Kasumi-1 (cell line): ENCODE measurements at regions not wholly inside any gene's neighbourhood (a gene's known extent, or its start where the extent isn't known, plus 50 kb on each side); places are given as distances from the start of the nearest gene placed in this dataset.
"Not testable (repeated sequence)": the region's sequence is repeated elsewhere in the genome, so short reads cannot be mapped to it uniquely, and the experiment has no call there.

Experiments used
- DNase-seq, 2 experiments: peaks; one replicate each; lab custom pipeline; 2025; lab: John Stamatoyannopoulos, UW

DNA sequence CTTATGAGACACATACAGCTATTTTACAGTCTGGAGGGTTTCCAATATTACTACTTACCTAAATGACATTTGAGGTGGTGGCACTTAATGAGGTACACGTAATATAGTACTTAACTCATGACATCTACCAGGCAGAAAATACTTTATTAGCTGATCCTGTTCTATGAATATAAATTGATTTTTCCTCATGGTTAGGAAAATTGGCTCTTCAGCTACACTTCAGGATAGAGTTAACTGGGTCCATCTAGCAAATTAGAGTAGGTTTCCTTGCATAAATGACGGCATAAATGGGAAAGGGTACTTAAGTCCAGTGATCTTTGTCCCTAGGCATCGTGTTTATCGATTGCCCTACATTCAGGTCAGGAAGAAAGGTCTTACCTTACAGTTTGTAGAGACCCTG is 988.8 kb upstream of the TMPRSS15 start:
- no peak for DNase-seq

DNA sequence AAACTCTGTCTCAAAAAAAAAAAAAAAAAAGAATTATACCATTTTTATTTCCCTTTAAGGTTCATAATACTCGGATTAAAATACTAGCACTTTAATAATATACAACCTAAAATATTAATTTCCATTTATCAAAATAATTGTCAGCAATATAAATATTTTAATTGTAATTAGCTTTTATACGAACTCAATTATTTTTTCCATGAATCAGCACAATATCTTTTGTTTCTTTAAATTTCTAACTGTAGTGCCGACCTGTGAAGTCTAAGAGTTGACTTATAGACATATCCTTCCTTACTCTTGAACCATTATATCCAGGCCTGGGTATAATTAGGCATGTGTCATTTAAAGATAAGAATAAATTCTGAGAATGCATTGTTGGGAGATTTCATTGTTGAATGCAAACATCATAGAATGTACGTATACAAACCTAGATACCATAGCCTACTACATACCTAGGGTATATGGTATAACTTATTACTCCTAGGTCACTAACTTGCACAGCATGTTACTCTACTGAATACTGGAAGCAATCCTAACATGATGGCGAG is 996.7 kb upstream of the TMPRSS15 start:
- no peak for DNase-seq

DNA sequence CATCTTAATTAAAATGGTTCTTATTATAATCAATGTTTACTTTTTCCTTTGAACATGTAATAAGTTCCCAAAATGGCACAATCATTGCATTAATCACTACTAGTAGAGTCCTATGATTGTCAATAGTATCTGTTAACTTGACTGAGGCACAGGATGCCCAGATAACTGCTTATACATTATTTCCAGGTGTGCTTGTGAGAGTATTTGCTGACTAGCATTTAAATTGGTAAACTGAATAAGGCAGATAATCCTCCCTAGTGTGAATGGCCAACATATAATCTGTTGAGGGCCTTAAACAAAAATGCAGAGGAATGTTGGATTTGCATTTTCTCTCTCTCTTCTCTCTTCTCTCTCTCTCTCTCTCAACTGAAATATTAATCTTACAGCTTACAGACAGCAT is 999.3 kb upstream of the TMPRSS15 start:
- DNase-seq: no peak

DNA sequence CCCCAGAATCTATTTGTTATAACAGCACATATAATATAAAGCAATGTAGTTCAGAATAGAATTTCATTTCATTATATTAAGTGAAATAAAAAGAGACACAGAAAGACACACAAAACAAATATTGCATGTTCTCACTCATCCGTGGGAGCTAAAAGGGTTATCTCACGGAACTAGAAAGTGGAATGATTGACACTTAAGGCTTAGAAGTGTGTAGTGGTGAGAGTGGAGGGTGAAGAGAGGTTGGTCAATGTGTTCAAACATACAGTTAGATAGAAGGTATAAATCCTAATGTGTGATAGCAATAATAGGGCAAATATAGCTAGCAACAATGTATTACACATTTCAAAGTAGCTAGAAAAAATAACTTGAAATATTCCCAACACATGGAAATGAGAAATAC is 1001.7 kb upstream of the TMPRSS15 start:
- no peak for DNase-seq

DNA sequence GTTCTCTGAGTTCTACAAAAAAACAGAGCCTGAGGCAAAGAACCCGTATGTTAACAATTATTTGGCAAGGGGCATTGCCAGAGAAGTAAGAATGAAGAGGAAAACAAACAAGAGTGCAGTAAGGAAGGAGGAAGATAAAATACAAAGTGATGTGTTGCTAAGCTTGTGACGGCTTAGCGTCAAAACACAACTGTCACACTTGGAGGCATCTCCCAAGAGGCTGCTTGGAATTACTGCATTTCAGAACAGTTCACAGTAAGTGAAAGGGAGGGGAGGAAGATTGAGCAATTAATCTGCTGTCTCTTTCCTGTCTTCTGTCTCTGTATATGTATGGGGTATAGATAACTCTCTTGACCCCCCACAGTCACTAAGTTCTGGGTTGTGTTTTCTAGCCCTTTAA is 1017.0 kb upstream of the TMPRSS15 start:
- no peak for DNase-seq

DNA sequence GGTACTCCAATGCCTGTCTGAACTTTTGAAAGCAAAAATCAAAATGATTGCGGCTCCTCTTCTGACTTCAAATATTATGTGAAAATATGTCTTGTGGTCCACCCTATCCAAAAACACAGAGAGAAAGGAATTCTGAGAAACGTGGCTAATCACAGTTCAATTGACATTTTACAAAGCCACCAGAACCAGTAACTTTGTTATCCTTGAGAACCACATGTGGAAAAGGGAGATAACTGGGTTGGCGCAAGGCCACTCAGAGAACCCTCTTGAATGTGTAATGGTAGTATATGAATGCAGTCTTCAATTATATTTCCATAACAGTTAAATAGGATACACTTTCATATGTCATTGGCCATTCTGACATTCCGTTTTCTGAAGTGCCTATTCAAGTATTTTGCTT is 1030.0 kb upstream of the TMPRSS15 start:
- DNase-seq: no peak

DNA sequence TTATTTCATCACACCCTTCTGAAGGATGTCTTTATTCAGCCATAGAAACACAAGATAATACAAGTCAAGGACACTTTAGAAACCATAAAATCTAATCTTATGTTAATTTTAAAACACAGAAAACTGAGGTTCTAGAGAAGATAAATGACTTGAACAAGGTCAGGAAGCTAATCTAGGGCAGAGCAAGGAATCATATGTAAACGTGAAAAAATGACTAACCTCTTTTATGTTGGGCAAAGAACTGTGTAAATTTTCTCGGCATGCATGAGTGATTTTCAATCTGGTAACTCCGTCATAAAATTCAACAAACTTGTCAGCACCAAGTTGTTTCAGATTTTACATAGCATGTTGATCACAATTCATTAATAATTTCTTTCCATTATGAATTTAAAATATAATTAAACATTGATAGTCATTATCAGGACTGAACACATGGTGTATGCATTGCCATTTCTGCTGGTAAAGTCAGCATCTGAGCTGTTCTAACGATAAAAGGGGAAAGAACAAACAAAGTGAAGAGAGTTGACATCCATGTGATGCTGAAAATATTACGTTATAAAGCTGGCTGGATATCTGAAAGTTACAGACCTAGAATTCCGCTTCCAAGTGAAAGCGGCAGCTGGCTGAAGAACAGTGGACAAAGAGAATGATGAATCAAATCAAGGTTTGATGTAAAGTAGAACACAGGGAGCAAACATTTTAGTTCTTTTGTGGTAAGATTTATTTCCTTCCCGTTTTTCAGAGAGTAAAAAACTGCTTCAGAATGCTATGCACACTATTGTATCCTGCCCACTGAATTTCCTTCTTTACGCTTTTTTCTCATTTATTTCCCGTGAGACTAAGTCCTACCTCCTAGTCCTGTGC is 1037.4 kb upstream of the TMPRSS15 start:
- peak; percentile 65 to 70 for DNase-seq

DNA sequence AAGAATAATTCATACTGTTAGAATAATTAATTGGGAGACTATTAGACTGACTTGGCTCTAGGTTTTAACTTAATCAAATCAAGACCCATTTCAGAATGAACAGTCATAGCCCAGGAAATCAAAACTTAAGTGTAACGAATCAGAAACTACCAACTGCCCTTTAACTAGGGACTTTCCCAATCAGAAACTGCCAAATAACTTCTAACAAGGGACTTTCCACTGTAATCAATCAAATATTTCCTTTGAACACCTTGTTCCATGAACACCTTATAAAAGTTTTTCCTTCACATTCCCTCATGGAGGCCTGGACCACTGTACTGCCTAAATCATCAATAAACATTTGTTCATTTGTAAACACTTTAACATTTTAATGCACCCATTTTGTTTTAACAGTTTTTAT is 1054.7 kb upstream of the TMPRSS15 start:
- DNase-seq: no peak

DNA sequence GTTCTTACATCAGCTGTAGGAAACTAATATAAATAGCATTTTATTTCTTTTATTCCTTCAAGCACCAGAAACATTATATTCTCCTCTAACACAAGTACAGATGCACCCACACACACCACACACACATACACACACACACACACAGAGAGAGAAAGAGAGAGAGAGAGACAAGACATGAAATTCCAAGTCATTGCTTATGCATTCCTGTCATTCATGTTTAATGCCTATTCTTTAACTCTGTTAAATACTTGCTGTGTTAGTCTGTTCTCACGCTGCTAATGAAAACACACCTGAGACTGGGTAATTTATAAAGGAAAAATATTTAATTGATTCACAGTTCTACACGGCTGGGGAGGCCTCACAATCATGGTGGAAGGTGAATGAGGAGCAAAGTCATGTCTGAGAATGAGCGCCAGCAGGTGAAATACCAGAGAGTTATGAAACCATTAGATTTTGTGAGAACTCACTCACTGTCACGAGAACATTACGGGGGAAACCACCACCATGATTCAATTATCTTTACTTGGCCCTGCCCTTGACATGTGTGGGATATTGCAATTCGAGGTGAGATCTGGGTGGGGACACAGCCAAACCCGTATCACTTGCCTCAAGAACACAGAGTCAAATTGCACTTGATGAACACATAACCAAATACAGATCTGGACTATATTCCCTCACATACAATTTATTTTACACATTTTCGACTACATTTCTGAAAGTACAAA is 1058.1 kb upstream of the TMPRSS15 start:
- DNase-seq: no peak

DNA sequence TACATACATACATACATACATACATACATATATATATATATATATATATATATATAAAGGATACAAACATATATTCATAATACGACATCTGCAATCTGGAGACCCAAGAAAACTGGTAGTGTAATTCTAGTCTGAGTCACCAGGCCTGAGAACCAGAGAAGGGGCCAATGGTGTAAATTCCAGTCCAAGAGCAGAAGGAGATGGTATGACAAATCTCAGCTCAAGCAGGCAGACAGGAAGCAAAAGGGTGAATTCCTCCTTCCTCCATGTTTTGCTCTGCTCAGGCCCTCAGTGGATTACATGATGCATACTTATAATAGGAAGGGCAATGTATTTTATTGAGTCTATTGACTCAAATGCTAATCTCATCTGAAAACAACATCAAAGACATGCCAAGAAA is 1060.4 kb upstream of the TMPRSS15 start:
- DNase-seq: no peak

DNA sequence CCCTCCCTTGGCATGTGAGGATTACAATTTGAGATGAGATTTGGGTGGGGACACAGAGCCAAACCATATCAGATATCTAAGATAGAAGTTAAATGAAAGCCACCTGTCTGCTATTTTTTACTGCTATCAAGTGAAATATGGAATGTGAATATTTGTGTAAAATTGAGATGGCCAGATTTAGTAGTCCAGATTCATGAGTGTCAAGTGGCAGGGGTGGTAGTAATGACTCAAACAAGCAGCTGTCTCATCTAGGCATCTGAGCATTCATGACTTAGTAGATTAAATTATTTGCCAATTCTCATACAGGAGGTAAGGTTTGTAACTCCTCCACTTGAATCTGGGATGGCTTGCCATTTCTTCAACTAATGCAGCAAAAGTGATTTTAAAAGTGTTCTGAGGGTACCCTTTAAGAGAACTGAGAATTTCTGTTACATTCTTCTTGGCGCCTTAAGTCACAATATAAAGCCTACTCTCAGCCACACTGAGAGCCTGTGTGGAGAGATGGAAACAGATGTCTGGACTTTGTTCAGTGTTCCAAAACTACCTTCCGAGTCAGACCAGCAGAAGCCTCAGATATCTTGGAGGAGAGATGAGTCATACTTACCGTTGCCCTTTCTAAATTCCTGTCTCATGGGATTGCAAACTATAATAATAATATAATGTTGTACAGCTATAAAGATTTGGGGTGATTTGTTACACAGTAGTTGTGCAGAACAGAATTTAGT is 1065.6 kb upstream of the TMPRSS15 start:
- DNase-seq: no peak

DNA sequence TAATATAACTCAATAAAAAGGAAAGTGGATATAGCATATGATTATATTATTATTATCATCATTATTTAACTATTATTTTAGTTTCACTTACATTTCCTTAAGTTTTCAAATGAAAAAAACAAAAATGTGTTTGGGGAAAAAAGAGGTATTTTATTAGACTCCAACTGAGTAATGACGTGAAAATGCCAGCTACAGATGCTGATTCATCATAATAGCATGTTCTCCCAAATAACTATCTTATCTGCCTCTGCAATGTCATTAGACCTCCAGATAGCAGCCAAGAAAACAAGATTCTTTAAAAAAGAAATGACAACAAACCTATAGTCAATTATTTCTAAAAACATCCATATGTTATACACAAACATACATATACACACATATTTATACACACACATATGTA is 1071.9 kb upstream of the TMPRSS15 start:
- no peak for DNase-seq

DNA sequence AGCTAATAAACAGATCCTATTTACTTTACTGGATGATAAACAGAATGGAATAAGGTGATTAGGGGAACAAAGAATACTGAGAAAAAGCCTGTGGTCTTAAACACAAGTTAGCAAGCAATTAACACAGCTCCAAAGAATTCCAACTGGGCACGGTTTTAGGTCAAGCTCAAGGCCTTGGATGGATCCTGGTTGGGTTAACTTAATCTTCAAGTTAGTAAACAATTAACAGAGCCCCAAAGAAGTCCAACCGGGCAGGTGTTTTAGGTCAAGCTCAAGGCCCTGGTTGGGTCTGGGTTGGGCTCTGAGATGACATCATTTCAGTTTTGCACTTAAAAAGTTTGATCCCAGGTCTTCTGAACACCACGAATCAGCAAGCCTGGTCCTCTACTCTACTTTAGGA is 1086.3 kb upstream of the TMPRSS15 start:
- no peak for DNase-seq

DNA sequence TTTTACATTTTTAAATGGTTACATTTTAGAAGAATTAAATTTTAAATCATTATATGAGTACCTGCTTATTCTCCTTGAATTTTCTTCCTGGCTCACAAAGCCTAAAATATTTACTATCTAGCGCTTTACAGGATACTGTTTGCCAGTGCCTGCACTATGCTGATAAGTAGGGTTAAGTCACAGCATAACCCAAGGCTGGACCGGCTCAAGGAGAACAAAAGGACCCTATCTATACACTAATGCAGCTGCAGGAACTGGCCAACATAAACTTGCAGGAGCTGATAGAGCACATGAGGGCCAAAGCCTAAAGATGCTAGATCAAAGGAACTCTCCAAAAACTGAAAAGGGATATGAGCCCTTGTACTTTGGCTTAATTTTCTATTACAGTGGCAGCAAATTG is 1086.9 kb upstream of the TMPRSS15 start:
- DNase-seq: no peak

DNA sequence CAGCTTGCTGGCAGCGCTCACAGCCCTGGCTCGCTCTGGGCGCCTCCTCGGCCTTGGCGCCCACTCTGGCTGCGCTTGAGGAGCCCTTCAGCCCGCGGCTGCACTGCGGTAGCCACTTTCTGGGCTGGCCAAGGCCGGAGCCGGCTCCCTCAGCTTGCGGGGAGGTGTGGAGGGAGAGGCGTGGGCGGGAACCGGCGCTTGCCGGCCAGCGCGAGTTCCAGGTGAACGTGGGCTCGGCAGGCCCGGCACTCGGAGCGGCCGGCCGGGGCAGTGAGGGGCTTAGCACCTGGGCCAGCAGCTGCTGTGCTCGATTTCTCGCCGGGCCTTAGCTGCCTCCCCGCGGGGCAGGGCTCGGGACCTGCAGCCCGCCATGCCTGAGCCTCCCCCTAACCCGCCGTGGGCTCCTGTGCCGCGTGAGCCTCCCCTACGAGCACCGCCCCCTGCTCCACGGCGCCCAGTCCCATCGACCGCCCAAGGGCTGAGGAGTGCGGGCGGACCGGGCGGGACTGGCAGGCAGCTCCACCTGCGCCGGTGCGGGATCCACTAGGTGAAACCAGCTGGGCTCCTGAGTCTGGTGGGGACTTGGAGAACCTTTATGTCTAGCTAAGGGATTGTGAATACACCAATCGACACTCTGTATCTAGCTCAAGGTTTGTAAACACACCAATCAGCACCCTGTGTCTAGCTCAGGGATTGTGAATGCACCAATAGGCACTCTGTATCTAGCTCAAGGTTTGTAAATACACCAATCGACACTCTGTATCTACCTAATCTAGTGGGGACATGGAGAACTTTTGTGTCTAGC is 1090.1 kb upstream of the TMPRSS15 start:
- not testable (repeated sequence) for DNase-seq

DNA sequence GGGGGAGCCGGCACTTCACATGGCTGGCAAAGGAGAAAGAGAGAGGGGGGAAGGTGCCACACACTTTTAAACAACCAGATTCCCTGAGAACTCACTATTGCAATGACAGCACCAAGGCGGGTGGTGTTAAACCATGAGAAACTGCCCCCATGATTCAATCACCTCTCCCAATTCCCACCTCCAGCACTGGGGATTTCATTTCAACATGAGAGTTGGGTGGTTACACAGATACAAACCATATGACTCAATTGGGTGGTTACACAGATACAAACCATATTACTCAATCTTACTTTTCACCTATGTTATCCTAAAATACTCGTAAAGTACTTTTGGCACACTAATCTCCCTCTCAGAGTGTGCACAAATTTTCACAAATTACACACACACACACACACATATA is 1097.5 kb upstream of the TMPRSS15 start:
- DNase-seq: no peak

DNA sequence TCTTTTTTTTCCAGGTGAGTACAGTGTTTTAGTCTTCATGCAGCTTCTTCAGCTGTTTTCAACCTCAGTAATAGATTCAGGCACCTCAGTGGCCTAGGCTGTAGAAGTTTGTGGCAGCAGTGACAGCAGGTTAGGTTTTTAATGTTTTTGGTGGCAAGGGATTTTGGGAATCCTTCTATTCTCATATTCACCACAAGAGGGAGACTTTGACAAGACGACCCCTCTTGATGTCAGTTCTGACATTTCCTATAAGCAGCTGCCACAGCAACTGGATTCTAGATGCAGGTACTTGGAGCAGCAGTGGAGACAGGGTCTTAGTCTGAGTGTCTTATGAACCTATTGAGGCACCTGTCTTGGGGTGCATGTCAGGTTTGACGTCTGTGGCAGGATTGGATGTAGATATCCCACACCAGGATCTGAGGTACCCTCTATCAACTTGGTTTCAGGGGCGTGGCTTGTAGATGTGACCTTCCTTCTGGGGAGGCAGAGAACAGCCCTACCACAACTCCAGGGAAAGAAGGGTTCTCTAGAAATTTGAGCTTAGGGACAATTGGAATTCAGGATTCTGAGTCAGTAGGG is 1104.2 kb upstream of the TMPRSS15 start:
- peak; percentile 42 to 66 for DNase-seq

DNA sequence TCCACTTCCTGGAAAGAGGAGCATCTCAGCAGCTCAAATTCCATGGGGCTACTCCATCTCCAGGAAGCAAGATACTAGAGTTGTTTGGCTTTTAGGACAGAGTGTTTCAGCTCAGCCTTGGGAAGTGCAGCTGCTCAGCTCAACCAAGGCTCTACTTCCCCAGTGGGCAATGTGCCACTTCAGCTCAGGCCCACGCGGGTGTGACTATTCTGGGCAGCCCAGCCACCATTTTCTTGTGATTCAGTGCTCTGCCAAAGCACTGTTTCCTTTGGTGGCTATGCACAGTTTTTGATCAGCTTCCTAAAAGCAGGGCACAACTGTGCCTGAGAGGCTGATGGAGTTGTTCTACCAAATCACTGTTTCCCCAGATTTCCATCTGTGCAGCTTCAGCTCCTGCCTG is 1104.9 kb upstream of the TMPRSS15 start:
- no peak for DNase-seq

DNA sequence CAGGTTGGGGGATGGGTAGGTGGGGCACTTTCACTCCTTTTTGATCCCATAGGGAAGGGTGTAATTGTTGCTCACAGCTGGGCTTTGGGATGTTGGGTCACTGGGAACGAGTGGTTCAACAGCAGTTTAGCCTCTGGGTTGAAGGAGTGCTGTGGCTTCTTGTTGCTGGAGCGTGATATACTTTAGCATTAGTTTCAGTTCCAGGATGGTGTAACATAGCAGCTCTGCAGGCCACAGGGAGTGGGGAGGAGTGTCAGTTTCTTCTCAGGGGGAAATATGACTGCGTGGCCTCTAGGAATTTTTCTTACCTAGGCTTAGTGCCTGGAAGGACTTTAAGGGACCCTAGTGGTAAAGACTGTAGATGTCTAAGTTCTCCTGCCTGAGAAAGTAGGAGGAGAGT is 1105.3 kb upstream of the TMPRSS15 start:
- DNase-seq: no peak

DNA sequence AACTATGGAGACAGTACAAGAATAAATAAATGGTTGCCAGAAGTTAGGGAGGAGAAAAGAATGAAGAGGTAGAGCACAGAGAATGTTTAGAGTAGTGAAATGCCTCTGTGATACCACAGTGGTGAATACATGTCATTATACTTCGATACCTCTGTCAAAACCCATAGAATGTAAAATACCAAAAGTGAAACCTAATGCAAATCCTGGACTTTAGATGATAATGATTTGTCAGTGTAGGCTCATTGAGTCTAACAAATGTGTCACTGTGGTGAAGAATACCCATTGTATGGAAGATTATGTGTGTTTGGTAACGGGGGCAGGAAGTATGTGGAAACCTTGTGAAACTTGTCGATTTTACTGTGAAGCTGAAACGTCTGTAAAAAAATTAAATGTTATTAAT is 1106.5 kb upstream of the TMPRSS15 start:
- no peak for DNase-seq

DNA sequence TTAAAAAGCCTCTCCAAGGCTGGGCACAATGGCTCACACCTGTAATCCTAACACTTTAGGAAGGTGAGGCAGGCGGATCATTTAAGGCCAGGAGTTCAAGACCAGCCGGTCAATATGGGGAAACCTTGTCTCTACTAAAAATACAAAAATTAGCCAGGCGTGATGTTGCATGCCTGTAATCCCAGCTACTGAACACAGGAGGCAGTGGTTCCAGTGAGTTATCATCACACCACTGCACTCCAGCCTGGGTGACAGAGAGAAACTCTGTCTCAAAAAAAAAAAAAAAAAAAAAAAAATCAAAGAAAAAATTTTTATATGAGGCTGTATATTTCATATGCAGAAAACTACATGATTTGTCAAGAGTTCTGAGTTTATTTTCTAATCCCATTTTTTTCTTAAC is 1107.1 kb upstream of the TMPRSS15 start:
- DNase-seq: no peak
